ENCODE measurements at regions not wholly inside any gene's neighbourhood (a gene's known extent, or its start where the extent isn't known, plus 50 kb on each side); places are given as distances from the start of the nearest gene placed in this dataset.

- Histone ChIP-seq H3K27ac (replicated peaks) (no peak overlapping the region), H3K27me3 (ENCODE audit: insufficient read depth, poor library complexity, severe bottlenecking) (peaks cover 5% of the 10 kb centered on the region), H3K4me3 (replicated peaks; ENCODE audit: insufficient read depth, low read length) (no peak overlapping the region)
- no peak for DNase-seq (ENCODE audit: low read depth in 1 of 2, low spot score in 1 of 2)
- TF ChIP-seq GABPA (IDR thresholded peaks at IDR 0.05; ENCODE audit: low read depth) (no peak), REST (IDR thresholded peaks at IDR 0.05; ENCODE audit: insufficient replicate concordance, low read depth) (no peak), CTCF (IDR thresholded peaks at IDR 0.05; ENCODE audit: insufficient read depth, low read length) (no peak), POLR2AphosphoS5 (IDR thresholded peaks at IDR 0.05; ENCODE audit: low read depth) (no peak), SPI1 (IDR thresholded peaks at IDR 0.05; ENCODE audit: borderline replicate concordance, low read depth) (no peak)
Observed at GRCh38 chrX:139191286-139191685, 339.3 kb upstream of the F9 start.

GRCh38 chrX:139187738-139188137 lies 342.8 kb upstream of the F9 start:
- H3K4me3 ChIP-seq (replicated peaks; ENCODE audit: insufficient read depth, low read length), result no peak overlapping the region
- no peak overlapping the region for H3K27ac ChIP-seq (replicated peaks)
- TF ChIP-seq REST (IDR thresholded peaks at IDR 0.05; ENCODE audit: insufficient replicate concordance, low read depth), result no peak
- no peak for TF ChIP-seq CTCF (IDR thresholded peaks at IDR 0.05; ENCODE audit: insufficient read depth, low read length)
- H3K27me3 ChIP-seq (ENCODE audit: insufficient read depth, poor library complexity, severe bottlenecking), result no peaks in the 10 kb centered on the region
- DNase-seq (ENCODE audit: low read depth in 1 of 2, low spot score in 1 of 2), result no peak

- Histone ChIP-seq H3K4me3 (replicated peaks; ENCODE audit: insufficient read depth, low read length) (no peak overlapping the region), H3K27me3 (ENCODE audit: insufficient read depth, poor library complexity, severe bottlenecking) (no peaks in the 10 kb centered on the region), H3K27ac (replicated peaks) (no peak overlapping the region)
- DNase-seq (ENCODE audit: low read depth in 1 of 2, low spot score in 1 of 2), result no peak
- TF ChIP-seq POLR2AphosphoS5 (IDR thresholded peaks at IDR 0.05; ENCODE audit: low read depth) (no peak), REST (IDR thresholded peaks at IDR 0.05; ENCODE audit: insufficient replicate concordance, low read depth) (no peak), CTCF (IDR thresholded peaks at IDR 0.05; ENCODE audit: insufficient read depth, low read length) (no peak), SPI1 (IDR thresholded peaks at IDR 0.05; ENCODE audit: borderline replicate concordance, low read depth) (no peak), GABPA (IDR thresholded peaks at IDR 0.05; ENCODE audit: low read depth) (no peak)
Observed at GRCh38 chrX:139186991-139187390, 343.5 kb upstream of the F9 start.

Measured in HL-60 (cell line).